SK-N-SH treated with all-trans-retinoic acid at 6 μM for 48 hours (cell line): ENCODE measurements at regions not wholly inside any gene's neighbourhood (a gene's known extent, or its start where the extent isn't known, plus 50 kb on each side); places are given as distances from the start of the nearest gene placed in this dataset.

Source experiments
- ATAC-seq: fragments of 200-7000 bp; cut with Tn5 transposase; 3 replicates; pipeline ENCODE4 v1.9.1; 2020; ENCODE audit warnings: mild to moderate bottlenecking, moderate library complexity
- ARNTL ChIP-seq: fragments of 450-650 bp; formaldehyde crosslinking; IDR thresholded peaks from 2 replicates; pipeline ENCODE4 v1.5.0; 2020; ENCODE audit warnings: low read depth, mild to moderate bottlenecking, moderate library complexity, borderline replicate concordance
- BACH2 ChIP-seq: fragments of 250-450 bp; sonication (Bioruptor Pico); IDR thresholded peaks from 2 replicates; pipeline ENCODE4 v1.9.0; 2021; ENCODE audit warnings: mild to moderate bottlenecking, borderline replicate concordance
- CSDC2 ChIP-seq: fragments of 250-450 bp; sonication (Bioruptor Pico); IDR thresholded peaks from 2 replicates; pipeline ENCODE4 v1.5.0; 2020; ENCODE audit warnings: mild to moderate bottlenecking, moderate library complexity
- ESRRG ChIP-seq: fragments of 250-450 bp; sonication (Bioruptor Pico); IDR thresholded peaks from 2 replicates; pipeline ENCODE4 v1.6.1; 2021; ENCODE audit warnings: mild to moderate bottlenecking
- GLIS3 ChIP-seq: fragments of 250-450 bp; sonication (Bioruptor Pico); IDR thresholded peaks from 2 replicates; pipeline ENCODE4 v1.5.0; 2020; ENCODE audit warnings: mild to moderate bottlenecking, moderate library complexity
- ISL1 ChIP-seq: fragments of 250-450 bp; sonication (Bioruptor Pico); IDR thresholded peaks from 2 replicates; pipeline ENCODE4 v2.1.2; 2022; ENCODE audit warnings: mild to moderate bottlenecking, moderate library complexity
- OSR1 ChIP-seq: fragments of 250-450 bp; sonication (Bioruptor Pico); IDR thresholded peaks from 2 replicates; pipeline ENCODE4 v1.8.0; 2022; ENCODE audit warnings: moderate library complexity, mild to moderate bottlenecking, inconsistent platforms
- PATZ1 ChIP-seq: fragments of 250-450 bp; sonication (Bioruptor Pico); IDR thresholded peaks from 2 replicates; pipeline ENCODE4 v1.8.0; 2020; ENCODE audit warnings: mild to moderate bottlenecking, moderate library complexity, borderline replicate concordance
- POU6F1 ChIP-seq: fragments of 250-450 bp; sonication (Bioruptor Pico); IDR thresholded peaks from 2 replicates; pipeline ENCODE4 v1.8.0; 2021; ENCODE audit warnings: low read depth, mild to moderate bottlenecking, moderate library complexity, borderline replicate concordance
- PPARA ChIP-seq: fragments of 250-450 bp; sonication (Bioruptor Pico); IDR thresholded peaks from 2 replicates; pipeline ENCODE4 v1.5.0; 2020; ENCODE audit warnings: mild to moderate bottlenecking, borderline replicate concordance
- RARB ChIP-seq: fragments of 250-450 bp; sonication (Bioruptor Pico); IDR thresholded peaks from 2 replicates; pipeline ENCODE4 v1.8.0; 2021; ENCODE audit warnings: mild to moderate bottlenecking, moderate library complexity
- SNAI2 ChIP-seq: fragments of 250-450 bp; sonication (Bioruptor Pico); IDR thresholded peaks from 2 replicates; pipeline ENCODE4 v1.5.0; 2020; ENCODE audit warnings: mild to moderate bottlenecking, moderate library complexity
- TCF4 ChIP-seq: fragments of 250-450 bp; sonication (Bioruptor Pico); IDR thresholded peaks from 2 replicates; pipeline ENCODE4 v1.8.0; 2021; ENCODE audit warnings: mild to moderate bottlenecking, moderate library complexity, borderline replicate concordance
- TOX ChIP-seq: fragments of 250-450 bp; sonication (Bioruptor Pico); IDR thresholded peaks from 2 replicates; pipeline ENCODE4 v1.8.0; 2021; ENCODE audit warnings: mild to moderate bottlenecking, moderate library complexity, borderline replicate concordance
- ZC3H10 ChIP-seq: fragments of 250-450 bp; sonication (Bioruptor Pico); IDR thresholded peaks from 2 replicates; pipeline ENCODE4 v1.5.1; 2021; ENCODE audit warnings: mild to moderate bottlenecking, moderate library complexity
- ZFP3 ChIP-seq: fragments of 250-450 bp; sonication (Bioruptor Pico); IDR thresholded peaks from 2 replicates; pipeline ENCODE4 v1.5.0; 2020; ENCODE audit warnings: mild to moderate bottlenecking, moderate library complexity
- ZFP30 ChIP-seq: fragments of 450-650 bp; formaldehyde crosslinking; IDR thresholded peaks from 2 replicates; pipeline ENCODE4 v1.5.0; 2022; ENCODE audit warnings: mild to moderate bottlenecking, moderate library complexity
- ZNF565 ChIP-seq: fragments of 450-650 bp; formaldehyde crosslinking; conservative IDR thresholded peaks from 2 replicates; pipeline ENCODE4 v1.5.0; 2020; ENCODE audit warnings: low read depth, mild to moderate bottlenecking, moderate library complexity
- ZNF70 ChIP-seq: fragments of 450-650 bp; formaldehyde crosslinking; IDR thresholded peaks from 2 replicates; pipeline ENCODE4 v1.5.0; 2020; ENCODE audit warnings: mild to moderate bottlenecking, moderate library complexity
- ZNF8 ChIP-seq: fragments of 450-650 bp; formaldehyde crosslinking; IDR thresholded peaks from 2 replicates; pipeline ENCODE4 v1.5.0; 2020; ENCODE audit warnings: mild to moderate bottlenecking, moderate library complexity
- TF ChIP-seq, protein P1 (sequence below): fragments of 250-450 bp; sonication (Bioruptor Pico); IDR thresholded peaks from 2 replicates; pipeline ENCODE4 v1.5.1; 2020; ENCODE audit warnings: low read depth, mild to moderate bottlenecking, moderate library complexity

GRCh38 chr22:44431256-44431655 is 66.8 kb downstream of the RTL6 start:
- TF ChIP-seq PATZ1 (CRISPR knock-in tag) (no peak), ZFP30 (CRISPR knock-in tag) (no peak)
- TF ChIP-seq, all 23 proteins: peak for 0
- ATAC-seq = no peak

- TF ChIP-seq ISL1 (CRISPR knock-in tag) (no peak), POU6F1 (CRISPR knock-in tag) (no peak), ARNTL (no peak), TOX (CRISPR knock-in tag) (no peak), CSDC2 (CRISPR knock-in tag) (no peak), SNAI2 (no peak), TCF4 (CRISPR knock-in tag) (no peak), ZNF70 (CRISPR knock-in tag) (no peak), RARB (CRISPR knock-in tag) (no peak), BACH2 (no peak), ZC3H10 (CRISPR knock-in tag) (no peak), GLIS3 (CRISPR knock-in tag) (no peak)
- TF ChIP-seq, protein P1, sequence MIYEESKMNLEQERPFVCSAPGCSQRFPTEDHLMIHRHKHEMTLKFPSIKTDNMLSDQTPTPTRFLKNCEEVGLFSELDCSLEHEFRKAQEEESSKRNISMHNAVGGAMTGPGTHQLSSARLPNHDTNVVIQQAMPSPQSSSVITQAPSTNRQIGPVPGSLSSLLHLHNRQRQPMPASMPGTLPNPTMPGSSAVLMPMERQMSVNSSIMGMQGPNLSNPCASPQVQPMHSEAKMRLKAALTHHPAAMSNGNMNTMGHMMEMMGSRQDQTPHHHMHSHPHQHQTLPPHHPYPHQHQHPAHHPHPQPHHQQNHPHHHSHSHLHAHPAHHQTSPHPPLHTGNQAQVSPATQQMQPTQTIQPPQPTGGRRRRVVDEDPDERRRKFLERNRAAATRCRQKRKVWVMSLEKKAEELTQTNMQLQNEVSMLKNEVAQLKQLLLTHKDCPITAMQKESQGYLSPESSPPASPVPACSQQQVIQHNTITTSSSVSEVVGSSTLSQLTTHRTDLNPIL (CRISPR knock-in tag) = no peak
- no peak for ATAC-seq
These were observed 67.3 kb downstream of the RTL6 start for GRCh38 chr22:44430716-44431115.

DNA sequence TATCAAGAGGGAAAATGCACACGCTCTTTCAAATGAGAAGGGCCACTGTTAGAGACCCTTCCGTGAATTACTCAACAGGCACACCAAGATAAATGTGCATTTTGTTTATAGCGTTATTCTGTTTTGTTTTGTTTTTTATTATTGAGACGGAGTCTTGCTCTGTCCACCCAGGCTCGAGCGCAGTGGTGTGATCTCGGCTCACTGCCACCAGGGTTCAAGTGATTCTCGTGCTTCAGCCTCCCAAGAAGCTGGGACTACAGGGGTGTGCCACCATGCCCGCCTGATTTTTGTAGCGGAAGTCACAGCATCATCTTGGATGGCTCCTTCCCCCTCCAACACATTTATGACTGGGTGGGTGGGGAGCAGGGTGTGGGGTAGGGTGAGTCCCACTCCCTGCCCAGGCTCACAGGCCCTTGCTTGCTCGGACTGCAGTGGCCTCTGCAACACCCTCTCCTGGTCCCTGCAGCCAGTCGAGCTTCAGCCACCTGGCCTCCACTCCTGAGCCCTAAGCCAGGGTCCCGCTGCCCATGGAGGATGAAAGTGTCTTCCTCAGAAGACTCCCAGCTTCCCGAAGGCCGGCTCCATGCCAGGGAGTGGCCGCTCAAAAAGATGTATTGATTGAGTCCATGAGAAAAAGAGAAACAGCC is 68.0 kb downstream of the RTL6 start:
- no peak for ATAC-seq

More for the DNA sequence above, 68.0 kb downstream of the RTL6 start:
- TF ChIP-seq GLIS3 (CRISPR knock-in tag) (no peak), ZFP3 (CRISPR knock-in tag) (no peak), OSR1 (CRISPR knock-in tag) (no peak), ZC3H10 (CRISPR knock-in tag) (no peak), ZFP30 (CRISPR knock-in tag) (no peak), PPARA (CRISPR knock-in tag) (no peak), ZNF8 (CRISPR knock-in tag) (no peak), SNAI2 (no peak), ARNTL (no peak), ESRRG (CRISPR knock-in tag) (no peak), TCF4 (CRISPR knock-in tag) (no peak), ZNF565 (no peak), BACH2 (no peak), CSDC2 (CRISPR knock-in tag) (no peak), ISL1 (CRISPR knock-in tag) (no peak), PATZ1 (CRISPR knock-in tag) (no peak)
- TF ChIP-seq, all 23 proteins: peak for 0
